ENCODE measurements at regions not wholly inside any gene's neighbourhood (a gene's known extent, or its start where the extent isn't known, plus 50 kb on each side); places are given as distances from the start of the nearest gene placed in this dataset.
A peak's percentile ranks its signal among the peaks of the same experiment; 100 is the strongest.
"Not testable (repeated sequence)": the region's sequence is repeated elsewhere in the genome, so short reads cannot be mapped to it uniquely, and the experiment has no call there.

DNA sequence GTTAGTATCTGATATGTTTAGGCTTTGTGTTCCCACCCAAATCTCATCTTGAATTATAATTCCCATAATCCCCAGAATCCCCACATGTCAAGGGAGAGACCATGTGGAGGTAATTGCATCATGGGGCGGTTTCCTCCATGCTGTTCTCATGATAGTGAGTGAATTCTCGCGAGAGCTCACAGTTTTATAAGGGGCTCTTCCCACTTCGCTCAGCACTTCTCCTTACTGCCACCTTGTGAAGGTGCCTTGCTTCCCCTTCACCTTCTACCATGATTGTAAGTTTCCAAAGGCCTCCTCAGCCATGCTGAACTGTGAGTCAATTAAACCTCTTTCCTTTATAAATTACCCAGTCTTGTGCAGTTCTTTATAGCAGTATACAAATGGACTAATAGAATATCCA, 371.9 kb upstream of the CCDC54 start:
- DNase-seq (ENCODE audit: low read depth) = not testable (repeated sequence)

DNA sequence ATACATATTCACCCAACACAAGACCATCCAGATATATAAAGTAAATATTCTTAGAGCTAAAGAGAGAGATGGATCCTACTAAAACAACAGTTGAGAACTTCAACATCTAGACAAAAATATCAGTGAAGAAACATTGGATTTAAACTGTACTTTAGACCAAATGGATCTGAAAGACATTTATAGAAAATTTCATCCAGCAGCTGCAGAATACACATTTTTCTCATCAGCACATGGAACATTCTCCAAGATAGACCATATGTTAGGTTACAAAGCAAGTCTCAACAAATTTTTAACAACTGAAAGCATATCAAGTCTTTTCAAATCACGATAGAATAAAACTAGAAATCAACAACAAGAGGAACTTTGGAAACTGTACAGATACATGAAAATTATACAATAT, 369.0 kb upstream of the CCDC54 start:
- no peak for DNase-seq (ENCODE audit: low read depth)

DNA sequence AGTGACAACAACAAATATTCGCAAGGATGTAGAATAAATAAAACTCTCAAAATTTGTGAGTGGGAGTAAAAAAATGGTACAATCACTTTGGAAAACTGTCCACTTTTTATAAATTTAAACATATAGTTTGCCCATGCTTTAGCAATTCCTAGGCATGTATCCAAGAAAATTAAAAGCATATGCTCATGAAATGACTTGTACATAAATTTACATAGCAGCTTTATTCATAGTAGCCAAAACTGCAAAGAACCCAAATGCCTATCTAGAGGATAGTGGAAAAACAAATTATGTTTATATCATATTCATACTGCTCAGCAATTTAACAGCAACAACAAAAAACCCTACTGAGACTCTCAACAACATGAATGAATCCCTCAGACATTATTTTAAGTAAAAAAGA, 363.6 kb upstream of the CCDC54 start:
- no peak for DNase-seq (ENCODE audit: low read depth)

DNA sequence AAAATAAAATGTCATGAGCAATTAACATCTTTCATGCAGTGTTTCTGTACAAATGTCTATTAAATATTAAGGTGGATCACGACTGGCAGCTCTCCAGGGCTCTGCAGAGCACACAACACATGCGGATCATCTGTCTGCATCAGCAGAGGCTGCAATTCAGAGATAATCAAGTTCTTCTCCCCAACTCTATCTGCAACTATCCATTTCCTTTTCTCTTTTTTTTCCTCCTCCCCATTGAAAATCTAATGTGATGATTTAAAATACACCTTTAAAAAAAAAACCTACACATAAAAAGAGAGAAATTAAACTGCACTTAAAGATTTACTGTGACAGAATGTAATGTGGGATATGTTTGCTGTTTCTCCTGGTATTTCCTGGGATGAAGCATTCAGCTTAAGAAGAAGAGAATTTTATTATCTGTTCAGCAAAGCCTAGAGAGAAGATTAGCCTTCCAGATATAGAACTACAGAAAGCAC, 352.6 kb upstream of the CCDC54 start:
- no peak for DNase-seq (ENCODE audit: low read depth)

DNA sequence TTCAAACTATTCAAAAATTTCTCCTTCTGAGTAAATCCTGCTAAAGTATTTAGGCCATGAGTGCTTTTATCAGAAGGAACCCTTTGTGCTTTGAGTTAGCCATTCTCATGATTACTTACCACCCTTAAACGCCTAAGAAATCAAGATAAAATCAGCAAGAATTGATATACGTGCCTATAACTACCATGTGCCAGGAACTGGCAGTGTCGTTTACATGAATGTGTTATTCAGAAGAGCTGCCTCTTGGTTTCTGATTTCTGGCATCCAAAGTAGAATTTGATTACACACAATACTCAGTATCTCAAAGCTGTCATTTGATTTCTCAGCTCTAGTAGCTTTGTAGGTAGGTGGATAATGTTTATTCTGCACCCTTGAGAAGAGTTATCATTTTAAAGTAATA, 351.3 kb upstream of the CCDC54 start:
- no peak for DNase-seq (ENCODE audit: low read depth)

DNA sequence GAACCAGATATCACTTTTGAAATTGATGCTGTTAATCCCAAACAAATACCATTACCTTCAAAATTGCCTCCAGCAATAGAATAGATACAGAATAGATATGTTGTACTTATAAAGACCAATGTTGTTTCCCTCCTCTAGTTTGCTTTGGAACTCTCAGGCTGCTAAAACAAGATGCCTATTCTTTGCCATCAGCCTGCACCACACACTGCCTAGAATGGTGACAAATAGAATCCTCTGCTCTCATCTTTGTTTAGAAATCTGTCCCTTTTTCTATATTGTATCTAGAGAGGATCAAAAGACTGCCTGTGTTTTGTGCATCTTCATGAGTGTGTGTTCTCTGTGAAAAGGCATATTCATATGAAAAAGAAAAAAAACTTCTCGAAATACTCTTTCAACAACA, 349.2 kb upstream of the CCDC54 start:
- DNase-seq (ENCODE audit: low read depth) = no peak

DNA sequence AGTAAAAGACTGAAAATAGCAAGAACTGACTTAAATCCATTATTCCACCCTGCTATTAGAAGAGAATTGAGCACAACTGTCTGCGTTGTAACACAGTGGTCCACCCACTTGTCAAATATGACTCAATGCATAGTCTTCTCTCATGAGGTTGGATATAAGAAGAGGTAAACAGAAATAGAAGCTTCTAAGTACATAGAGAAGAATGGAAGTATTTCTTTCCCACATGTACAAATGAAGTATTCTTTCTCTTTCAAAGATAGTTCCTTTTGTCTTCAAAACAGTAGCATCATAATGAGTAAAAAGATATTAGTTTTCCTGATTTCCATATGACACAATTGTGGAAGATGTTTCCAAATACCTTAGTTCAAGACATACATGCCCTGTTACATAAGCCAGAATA, 348.6 kb upstream of the CCDC54 start:
- no peak for DNase-seq (ENCODE audit: low read depth)

DNA sequence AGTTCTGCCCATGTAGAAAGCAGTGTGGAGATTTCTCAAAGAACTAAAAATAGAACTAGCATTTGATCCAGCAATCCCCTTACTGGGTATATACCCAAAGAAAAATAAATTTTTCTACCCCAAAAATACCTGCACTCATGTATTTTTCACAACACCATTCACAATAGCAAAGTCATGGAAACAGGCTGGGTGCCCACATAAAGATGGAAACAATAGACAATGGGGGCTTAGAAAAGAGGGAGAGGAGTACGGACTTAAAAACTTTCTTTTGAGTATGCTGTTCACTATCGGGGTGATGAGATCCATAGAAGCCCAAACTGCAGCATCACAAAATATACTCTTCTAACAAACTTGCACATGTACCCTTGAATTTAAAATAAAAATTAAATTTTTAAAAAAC, 345.1 kb upstream of the CCDC54 start:
- no peak for DNase-seq (ENCODE audit: low read depth)

DNA sequence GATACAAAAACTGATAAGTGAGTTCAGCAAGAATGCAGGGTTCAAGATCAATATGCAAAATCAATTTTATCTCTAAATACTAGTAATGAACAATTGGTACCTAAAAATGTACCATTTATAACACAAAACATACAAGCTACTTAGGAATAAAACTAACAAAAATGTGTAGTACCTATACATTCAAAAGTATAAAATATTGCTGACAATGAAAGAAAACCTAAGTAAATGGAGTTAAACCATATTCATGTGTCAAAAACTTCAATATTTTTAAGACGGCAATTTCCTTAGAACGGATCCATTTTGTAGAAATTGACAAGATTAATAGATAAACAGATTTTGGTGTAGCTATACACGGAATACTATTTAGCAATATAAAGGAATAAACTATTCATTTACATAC, 343.1 kb upstream of the CCDC54 start:
- DNase-seq (ENCODE audit: low read depth) = no peak

DNA sequence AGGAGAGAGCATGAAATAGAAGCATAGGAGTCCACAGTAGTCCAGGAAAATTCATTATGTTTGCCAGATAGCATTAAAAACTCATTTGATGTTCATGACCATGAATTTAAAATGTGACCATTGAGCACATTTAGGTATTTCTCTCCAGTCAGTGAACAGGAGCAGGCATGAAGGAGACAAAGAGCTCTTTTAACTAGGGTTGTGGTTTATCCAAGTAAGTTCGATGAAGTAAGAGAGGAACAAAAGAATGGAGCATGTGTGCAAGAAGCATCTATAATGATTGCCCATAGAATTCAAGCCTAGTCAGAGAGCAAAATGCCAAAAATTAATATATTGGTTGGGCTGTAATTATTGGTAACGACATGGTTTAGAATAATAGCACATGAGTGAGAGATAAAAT, 342.1 kb upstream of the CCDC54 start:
- DNase-seq (ENCODE audit: low read depth) = no peak

DNA sequence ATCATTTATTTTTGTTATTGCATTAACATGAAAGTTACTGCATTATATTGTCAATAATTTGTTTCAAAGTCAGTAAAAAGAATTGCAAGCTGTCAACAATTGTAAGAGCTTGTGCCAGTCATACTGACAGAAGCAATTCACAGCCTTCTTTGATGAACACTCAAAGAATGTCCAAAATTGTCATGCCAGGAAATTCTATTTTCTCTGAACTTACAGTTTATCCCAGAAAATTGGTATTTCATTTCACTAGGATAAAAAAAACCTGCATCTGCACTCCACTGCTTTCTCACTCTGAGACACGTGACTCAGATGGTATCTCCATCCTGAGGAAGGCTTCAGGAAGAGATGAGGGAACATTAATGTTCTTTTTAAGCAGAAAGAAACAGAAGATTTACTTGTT, 332.6 kb upstream of the CCDC54 start:
- no peak for DNase-seq (ENCODE audit: low read depth)

DNA sequence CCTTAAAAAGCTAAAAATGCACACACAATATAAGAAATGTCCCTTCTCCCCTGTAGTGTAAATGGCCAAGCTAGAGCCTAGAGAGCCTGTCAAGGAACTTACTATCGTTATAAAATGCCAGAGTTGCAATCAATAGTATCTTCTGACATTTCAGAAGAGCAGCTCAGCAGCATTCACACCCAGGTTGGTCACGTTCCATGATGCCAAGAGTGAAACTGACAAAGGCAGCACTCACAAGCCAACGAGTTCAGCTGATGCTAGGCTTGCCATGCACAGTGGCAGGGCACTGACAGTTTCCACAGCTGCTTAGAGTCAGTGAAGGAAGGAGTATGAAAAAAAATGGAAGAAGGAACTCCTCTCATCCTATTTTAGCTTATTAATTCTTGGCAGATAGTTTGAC, 331.4 kb upstream of the CCDC54 start:
- no peak for DNase-seq (ENCODE audit: low read depth)

DNA sequence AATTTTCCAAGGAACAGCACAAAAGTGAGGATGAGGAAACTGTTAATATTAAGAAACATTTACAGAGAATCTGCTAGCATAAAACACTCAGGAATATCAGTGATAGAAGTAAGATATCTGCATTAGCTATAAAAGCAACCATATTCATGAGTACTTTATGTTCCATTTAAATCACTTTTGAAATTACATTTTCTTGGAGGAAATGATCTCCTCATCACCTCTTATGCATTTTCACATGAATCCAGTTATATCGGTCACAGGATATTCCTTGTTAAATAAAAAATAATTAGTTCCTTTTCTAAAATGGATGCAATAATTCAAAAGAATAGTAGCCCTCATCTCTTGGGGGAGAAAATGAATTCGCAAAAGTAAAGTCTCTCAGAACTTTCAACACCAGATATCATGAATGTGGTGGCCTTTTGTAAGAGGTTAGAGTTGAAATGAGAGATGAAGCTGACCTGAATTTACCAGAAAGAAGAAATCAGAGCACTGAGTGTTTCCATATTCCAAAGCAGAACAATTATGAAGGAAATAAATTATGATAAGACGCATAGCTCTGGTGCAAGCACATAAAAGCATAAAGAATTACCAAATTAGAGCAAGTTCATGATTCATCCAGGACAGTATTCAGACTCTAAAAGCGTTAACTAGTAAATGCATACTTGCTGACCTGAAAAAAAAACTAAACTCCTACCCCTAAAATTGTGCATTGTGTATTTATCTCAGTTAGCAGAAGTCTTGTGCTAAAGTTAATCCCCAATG, 321.9 kb upstream of the CCDC54 start:
- DNase-seq (ENCODE audit: low read depth) = no peak

DNA sequence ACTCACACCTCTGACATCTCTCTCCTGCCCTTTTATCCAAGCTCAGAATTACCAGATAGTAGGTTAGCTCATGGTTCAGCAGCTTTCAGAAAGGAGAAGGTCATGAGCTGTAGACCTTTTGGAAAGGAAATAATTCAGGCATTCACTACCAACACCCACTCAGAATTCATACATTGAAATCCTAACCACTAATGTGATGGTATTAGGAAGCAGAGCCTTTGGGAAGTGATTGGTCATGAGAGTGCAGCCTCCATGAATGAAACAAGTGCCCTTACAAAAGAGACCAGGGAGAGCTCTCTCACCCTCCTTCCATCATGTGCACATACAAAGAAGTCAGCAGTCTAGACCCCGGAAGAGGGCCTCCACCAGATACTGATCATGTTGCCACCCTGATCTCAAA, 315.8 kb upstream of the CCDC54 start:
- no peak for DNase-seq (ENCODE audit: low read depth)

DNA sequence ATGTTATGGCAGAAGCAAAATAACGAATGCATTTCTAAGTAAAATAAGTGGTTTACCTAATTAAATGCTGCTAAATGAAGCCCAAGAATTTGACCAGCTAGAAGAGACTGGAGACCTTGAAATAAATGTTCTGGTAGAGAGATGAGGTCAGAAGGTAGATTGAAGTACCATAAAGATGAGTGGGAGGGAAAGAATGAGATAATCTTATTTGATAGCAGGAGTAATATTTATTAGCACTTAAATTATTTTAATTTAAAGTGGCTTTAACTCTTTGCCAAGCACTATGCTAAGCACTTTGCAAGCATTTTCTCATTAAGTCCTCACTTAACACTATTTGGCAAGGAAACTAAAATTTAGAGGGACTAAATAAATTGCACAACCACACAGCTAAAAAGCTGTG, 314.9 kb upstream of the CCDC54 start:
- DNase-seq (ENCODE audit: low read depth) = no peak

DNA sequence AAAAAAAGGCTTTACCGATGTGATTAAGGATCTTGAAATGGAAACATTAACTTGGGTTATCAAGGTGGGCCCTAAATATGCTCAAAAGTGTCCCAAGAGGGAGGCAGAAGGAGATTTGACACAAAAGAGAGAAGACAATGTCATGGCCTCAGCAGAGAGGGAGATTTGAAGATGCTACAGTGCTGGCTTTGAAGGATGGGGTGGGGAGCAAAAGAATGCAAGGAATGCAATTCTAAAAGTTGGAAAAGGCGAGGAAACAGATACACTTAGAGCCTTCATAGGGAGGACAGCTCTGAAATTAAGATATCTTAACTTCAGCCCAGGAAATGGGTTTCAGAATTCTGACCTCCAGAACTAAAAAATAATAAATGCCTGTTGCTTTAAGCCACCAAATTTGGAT, 314.5 kb upstream of the CCDC54 start:
- DNase-seq (ENCODE audit: low read depth) = no peak

DNA sequence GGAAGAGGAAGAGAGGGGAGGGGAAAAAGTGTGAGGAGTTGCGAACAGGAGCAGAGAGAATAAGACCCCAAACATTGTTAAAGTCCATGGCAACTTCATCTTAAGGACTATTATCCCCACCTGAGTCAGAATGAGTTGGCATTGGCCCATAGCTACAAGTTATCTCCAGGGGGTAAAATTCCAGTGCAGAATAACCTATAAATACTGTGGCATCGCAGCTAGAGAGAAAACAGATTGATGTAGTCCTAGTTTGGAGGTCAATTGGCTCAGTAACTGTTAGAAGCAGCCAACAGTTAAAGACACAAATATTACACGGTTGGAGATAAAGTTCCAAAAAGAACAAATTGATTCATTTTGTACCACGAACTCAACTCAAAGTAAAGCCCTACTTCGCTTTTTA, 313.9 kb upstream of the CCDC54 start:
- no peak for DNase-seq (ENCODE audit: low read depth)

DNA sequence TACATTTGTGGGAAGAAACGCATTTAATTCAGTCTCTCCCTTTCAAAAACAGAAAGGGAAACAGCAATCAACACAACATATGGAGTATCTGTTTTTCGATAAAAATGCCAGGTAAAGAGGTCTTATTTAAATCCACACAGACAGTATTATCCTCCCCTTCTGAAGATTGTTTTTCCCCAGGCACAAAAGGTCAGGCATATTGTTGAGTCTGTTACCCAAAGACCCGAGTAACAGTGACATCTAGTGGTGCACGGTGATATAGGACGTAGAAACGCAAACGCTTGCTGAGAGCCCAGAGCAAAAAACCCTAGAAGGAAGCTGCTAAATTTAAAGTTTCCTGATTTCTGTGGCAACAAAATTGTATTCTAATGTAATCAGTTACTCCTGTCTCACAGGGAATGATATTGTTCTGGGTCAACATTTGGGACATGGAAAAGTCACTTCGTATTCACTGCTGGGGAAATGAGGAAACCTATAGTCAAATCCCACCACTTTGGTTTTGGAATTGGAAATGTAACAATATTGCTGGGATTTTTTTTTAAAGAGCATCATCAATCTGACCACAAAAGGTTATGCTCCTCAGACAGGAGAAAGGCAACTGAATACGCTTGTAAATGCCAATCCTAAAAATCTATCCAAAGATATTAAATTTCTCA, 312.7 kb upstream of the CCDC54 start:
- DNase-seq (ENCODE audit: low read depth) = peak; percentile 29

DNA sequence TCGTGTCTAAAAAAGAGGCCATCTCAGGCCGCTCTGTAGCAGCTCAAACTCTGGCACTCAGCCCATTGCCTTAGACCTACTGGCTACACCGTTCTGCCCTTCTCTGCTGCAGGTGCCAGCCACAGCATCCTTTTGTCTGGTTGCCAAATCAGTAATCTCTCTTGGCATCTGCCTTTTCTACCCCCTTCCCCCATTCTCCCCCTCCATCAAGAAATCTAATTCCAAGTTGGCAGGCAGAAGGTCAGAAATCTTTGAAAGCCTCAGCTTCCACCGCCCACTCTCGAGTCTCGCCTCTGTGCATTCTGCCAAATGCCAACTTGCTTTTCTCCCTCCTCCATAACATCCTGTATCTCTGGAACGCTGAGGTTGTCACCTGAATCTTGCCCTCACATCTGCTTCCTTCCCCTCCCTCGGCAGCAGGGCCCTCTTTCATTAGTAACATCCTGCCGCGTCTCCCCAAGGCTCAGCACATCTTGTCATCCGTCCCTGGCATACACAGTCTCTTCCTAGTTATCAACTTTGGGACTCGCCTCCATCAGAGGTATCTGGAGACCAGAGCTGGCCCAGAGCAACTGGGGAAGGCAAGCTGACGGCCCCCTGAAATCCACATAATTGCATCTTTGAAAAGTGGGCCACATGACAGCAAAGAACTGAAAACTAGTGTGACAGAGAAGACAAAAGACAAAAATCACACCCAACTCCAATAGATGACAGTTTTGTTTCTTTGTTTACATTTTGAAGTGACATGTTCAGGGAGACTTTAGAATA, 312.0 kb upstream of the CCDC54 start:
- no peak for DNase-seq (ENCODE audit: low read depth)

DNA sequence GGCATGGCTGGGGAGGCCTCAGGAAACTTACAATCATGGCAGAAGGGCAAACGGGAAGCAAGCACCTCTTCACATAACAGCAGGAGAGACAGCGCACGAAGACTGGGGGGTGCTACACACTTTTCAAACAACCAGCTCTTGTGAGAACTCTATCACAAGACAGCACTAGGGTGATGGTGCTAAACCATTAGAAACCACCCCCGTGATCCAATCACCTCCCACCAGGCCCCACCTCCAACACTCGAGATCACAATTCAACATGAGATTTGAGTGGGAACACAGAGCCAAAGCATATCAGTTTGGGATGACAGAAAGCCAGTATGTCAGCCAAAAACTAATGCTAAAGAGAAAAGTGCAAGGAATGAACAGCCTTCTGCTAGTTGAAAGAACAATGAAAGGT, 309.8 kb upstream of the CCDC54 start:
- DNase-seq (ENCODE audit: low read depth) = no peak

DNA sequence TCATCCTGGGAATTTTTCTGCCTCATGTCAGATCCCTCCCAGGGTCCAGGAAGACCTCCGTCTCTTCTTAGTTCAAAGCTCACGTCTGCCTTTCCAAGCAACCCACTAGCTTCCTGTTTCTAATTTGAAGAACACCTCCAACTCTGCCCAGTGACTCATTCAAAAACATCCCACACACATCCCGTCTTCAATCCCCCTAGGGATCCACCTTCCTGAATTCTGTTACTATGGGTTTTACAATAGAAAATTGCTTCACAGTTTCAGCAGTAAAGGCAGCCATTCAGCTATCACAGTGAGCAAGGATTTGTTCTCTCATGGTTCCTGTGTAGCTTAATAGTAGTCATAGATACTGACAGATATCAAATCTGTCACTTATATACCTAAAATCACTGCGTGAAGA, 308.3 kb upstream of the CCDC54 start:
- no peak for DNase-seq (ENCODE audit: low read depth)

DNA sequence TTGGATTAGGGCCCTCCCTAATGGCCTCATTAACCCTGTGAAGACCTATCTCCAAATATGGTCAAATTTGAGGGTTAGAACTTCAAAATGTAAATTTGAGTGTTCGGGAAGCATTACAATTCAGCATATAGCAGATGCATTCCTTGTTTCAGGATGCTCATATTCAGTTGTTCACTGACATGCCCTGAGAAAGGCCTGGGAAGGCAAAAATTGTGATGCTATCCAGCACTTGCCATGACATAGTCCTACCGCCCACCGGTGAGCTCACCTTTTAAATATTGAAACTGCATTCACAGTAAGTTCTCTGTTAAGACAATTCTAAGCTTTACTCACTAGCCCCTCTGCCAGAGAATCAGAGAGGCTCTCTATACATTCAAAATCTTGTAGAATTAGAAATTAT, 300.3 kb upstream of the CCDC54 start:
- DNase-seq (ENCODE audit: low read depth) = no peak

DNA sequence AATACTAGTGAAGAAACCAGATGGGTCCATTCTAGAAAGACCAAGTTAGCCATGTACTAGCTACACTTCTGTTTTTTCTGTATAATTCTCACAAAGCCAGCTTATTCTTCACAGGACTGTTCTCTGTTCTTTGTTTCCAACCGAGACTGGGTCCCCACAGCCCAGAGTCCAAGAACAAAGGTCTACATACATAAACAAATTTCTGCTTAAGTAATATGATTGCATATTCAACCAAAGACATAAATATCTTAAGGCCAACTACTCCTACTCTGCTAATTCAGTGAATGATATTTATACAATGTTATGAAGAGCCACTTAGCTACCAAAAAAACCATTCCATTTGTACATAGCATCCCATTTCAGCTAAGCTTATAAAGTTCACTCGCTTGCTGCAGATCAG, 299.8 kb upstream of the CCDC54 start:
- no peak for DNase-seq (ENCODE audit: low read depth)

All from stimulated activated CD8-positive, alpha-beta memory T cell treated with anti-CD3 and anti-CD28 coated beads, Interleukin-4, amount 100 ng/mL, for 24 hours (primary cell).